Hippocampal formation (tissue), 2 donors: ENCODE measurements at regions not wholly inside any gene's neighbourhood (a gene's known extent, or its start where the extent isn't known, plus 50 kb on each side); places are given as distances from the start of the nearest gene placed in this dataset.

Experiments
- DNase-seq, 2 donors: peaks; one replicate each; lab custom pipeline; 2025; lab: John Stamatoyannopoulos, UW

DNA sequence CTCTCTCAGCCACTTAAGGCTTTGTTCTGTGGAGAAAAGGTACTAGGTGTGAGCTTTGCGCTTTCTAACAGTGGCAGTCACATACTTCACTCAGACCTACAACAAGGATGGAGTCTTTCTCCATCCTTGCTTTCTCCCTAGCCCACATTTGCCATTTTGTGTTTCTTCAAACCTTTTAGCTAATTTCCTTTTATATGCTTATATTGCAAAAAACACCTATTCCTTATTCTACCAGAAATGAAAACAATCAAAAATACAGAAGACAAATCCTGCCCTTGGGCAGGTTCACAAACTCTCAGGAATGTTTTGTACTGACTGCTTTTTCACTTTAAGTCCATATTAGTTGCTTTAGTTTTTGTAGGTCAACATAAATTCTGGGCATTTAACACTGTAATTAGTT, 914.2 kb downstream of the SQOR start:
- no peak for DNase-seq

DNA sequence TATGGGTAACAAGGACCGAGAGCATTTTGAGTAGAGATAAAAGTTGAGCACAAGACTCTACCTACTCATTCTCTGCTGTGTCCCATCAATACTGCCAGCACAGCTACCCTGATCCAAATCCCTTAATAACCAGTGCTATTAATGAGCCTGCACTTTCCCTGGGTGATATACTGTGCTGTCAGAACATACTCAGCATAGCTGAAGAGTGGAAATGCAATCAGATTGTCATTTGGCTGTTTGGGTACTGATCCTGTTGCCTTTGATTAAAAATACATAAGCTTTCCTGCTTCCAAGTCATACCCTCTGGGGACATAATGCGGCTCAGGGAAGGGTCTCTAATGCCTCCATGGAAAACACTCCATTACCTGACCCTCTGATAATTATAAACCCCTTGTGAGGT, 917.5 kb downstream of the SQOR start:
- no peak for DNase-seq

- DNase-seq, result no peak
These were observed 920.7 kb downstream of the SQOR start for GRCh38 chr15:46555547-46555946.

DNA sequence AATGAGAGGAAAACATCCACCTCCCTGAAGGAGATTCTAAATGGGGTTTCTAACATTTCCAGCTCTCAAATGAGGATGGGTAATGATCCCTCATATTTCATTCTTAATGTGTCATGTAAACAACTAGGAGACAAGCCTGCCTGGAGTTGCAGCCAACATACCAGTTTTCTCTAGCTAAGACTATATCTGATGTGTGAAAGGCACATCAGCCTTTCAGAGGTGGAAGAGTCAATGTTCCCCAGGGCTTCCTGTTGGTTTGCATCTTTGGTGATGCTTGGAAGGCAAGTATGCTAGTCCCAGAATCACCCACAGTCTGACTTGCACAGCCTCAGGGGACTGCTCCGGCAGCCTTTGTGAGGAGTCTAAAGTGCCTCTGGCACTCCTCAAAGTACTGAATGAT, 921.2 kb downstream of the SQOR start:
- DNase-seq, result no peak

- no peak for DNase-seq
These were observed 921.9 kb downstream of the SQOR start for GRCh38 chr15:46556559-46557379.

- no peak for DNase-seq
These were observed 933.1 kb downstream of the SQOR start for GRCh38 chr15:46567968-46568367.

GRCh38 chr15:46569781-46570180, 935.0 kb downstream of the SQOR start:
- DNase-seq, result no peak

DNA sequence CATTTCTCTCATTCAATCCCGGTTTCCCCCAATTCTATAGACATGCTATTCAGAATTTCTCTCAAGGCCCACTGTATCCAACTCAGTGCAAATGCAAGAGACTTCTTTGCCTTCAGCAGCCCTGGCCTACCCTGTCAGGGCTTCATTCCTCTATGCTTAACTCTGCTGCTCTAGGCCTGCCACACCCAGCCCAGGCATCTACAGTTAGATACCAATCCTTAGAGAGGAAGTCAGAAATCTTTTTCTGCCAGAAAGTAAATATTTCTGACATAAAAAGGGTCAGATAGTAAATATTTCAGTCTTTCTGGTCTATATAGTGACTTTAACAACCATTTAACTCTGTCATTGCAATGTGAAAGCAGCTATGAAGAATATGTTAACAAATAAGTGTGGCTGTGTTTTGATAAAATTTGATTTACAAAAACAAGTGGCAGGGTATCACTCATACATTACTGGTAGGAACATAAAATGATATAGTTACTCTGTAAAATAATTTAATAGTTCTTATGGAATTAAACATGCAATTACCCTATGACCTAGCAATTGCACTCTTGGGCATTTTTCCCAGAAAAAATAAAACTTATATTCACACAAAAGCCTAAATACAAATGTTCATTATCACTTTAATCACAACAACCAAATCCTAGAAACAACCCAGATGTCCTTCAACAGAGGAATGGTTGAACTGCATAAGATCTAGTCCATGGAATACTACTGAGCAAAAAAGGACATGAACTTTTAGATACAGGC, 942.0 kb downstream of the SQOR start:
- no peak for DNase-seq

GRCh38 chr15:46577767-46578166, 942.9 kb downstream of the SQOR start:
- no peak for DNase-seq

GRCh38 chr15:46580487-46580886, 945.7 kb downstream of the SQOR start:
- no peak for DNase-seq

GRCh38 chr15:46580924-46581323, 946.1 kb downstream of the SQOR start:
- DNase-seq, result no peak

GRCh38 chr15:46589088-46589487, 954.3 kb downstream of the SQOR start:
- DNase-seq, result no peak

- DNase-seq, result no peak
These were observed 956.6 kb downstream of the SQOR start for GRCh38 chr15:46591462-46591861.

DNA sequence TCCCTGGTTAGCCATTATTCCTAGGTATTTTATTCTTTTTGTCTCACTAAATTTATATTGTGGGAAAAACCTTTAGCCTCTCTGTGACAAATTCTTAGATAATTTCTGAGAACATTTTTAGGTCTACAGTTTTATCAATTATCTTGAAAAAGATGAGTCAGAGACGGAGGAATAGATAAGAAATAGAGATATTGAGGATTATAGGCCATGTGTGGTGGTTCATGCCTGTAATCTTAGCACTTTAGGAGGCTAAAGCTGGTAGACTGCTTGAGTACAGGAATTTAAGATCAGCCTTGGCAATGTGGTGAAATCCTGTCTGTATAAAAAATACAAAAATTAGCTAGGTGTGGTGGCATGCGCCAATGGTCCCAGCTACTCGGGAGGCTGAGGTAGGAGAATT, 960.2 kb downstream of the SQOR start:
- DNase-seq, result no peak

GRCh38 chr15:46607077-46607476, 972.2 kb downstream of the SQOR start:
- DNase-seq, result no peak

- no peak for DNase-seq
These were observed 981.2 kb downstream of the SQOR start for GRCh38 chr15:46616033-46616432.

GRCh38 chr15:46617507-46617906, 982.7 kb downstream of the SQOR start:
- DNase-seq, result no peak

- DNase-seq, result no peak
These were observed 984.2 kb downstream of the SQOR start for GRCh38 chr15:46618984-46619383.

GRCh38 chr15:46620392-46621013, 985.7 kb downstream of the SQOR start:
- DNase-seq, result no peak

GRCh38 chr15:46622851-46623250, 988.0 kb downstream of the SQOR start:
- DNase-seq, result no peak

DNA sequence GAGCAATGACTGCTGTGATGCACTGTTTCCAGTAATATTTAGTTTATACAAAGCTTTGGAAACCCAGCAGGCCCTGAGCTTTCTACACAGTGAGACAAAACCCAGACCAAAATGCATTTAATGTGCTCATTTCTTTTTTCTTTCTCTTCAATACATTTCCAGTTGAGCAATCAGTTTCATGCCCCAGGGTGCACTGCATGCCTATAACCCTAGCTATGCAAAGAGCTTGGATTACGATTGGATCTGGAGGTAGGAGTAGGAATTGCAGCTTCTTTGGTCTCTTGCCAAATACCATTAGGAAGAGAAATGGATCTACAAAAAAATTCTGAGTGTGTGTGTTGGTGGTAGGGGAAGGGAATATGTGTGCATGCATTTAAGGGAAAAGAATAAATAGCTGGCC, 1001.4 kb downstream of the SQOR start:
- no peak for DNase-seq

DNA sequence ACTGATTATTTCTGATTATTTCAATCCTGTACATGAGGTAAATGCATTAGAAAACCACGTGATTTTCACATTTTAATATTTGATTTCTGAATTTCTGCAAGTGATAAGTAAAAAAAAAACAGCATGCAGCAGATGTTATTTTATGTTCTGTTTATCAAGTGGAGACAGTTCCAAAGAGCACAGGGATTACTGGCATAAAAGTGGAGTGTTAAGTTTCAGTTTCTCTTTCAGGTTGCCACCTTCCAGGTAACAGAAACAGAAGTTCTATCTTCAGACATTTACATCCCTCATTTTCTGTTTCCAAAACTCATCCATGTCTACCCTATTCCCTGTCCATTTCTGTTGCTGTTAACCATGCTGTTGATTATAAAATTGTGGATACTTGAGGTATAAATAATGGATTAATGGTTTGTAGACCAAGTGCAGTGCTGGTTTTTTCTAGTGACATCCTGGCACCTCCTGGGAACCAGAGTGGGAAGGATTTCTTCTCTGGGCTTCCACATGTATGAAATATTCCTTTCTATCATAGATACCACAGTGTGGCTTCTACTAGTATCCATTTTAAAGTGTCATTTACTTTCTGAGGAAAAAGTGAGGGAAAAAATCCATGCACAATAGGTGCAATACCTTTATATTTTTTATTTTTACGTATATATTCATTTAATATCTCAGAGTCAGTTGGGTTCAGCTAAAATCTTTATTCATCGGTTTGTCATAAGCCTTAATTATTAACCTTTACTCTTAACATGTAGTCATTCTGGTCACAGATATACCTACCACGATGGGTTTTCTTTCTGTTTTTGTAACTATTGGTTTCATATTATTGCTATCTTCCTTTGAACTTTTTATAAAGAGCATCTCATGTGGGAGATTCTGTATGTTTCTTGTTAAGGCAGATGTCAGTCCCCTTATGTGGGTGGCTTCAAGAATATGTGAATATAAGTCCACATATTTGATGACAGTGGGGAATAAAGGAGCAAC, 1010.0 kb downstream of the SQOR start:
- DNase-seq, result no peak
